ENCODE measurements at regions not wholly inside any gene's neighbourhood (a gene's known extent, or its start where the extent isn't known, plus 50 kb on each side); places are given as distances from the start of the nearest gene placed in this dataset.

- H3K4me1 ChIP-seq: no peaks in the 10 kb centered on the region
- no peak overlapping the region for H3K4me3 ChIP-seq
- peaks cover 0 to 12% (median 10%) of the 10 kb centered on the region in 8 donors for H3K9me3 ChIP-seq
- H3K36me3 ChIP-seq: no peaks in the 10 kb centered on the region
- intact Hi-C loops (cut with DNase I; ENCODE audit: low total_unique reads): no loop called here
- WGBS, 5 donors: 78 to 95% (median 88%) methylated on average over 4 of the region's 4 CpGs
- H3K27ac ChIP-seq: no peak overlapping the region
- no peak for TF ChIP-seq POLR2A (IDR thresholded peaks at IDR 0.05)
- no peak for TF ChIP-seq POLR2AphosphoS5 (IDR thresholded peaks at IDR 0.05)
- no peak for TF ChIP-seq CTCF (IDR thresholded peaks at IDR 0.05 in 8 of 11, conservative IDR thresholded peaks at IDR 0.05 in 3 of 11)
- DNase-seq: no peak
- peaks cover 0 to 9% (median 0%) of the 10 kb centered on the region in 7 donors for H3K27me3 ChIP-seq (replicated peaks in 1 of 7)
These were observed 98.3 kb upstream of the SLC6A11 start for GRCh38 chr3:10717756-10718155.

- TF ChIP-seq CTCF (IDR thresholded peaks at IDR 0.05 in 8 of 11, conservative IDR thresholded peaks at IDR 0.05 in 3 of 11) (no peak), POLR2AphosphoS5 (IDR thresholded peaks at IDR 0.05) (no peak), POLR2A (IDR thresholded peaks at IDR 0.05) (no peak)
- intact Hi-C loops (cut with DNase I; ENCODE audit: low total_unique reads): no loop called here
- H3K4me3 ChIP-seq: no peak overlapping the region
- H3K27ac ChIP-seq: no peak overlapping the region
- no peak for DNase-seq
- H3K4me1 ChIP-seq: no peaks in the 10 kb centered on the region
- H3K36me3 ChIP-seq: no peaks in the 10 kb centered on the region
- H3K9me3 ChIP-seq: no peaks in the 10 kb centered on the region
- 72 to 88% (median 77%) methylated on average over 5 of the region's 5 CpGs for WGBS, 5 donors
- peaks cover 0 to 19% (median 0%) of the 10 kb centered on the region in 7 donors for H3K27me3 ChIP-seq (replicated peaks in 1 of 7)
These were observed 94.9 kb upstream of the SLC6A11 start for GRCh38 chr3:10721101-10721500.

- 62 to 75% (median 65%) methylated on average over 6 of the region's 6 CpGs for WGBS, 5 donors
- no peak overlapping the region for H3K27ac ChIP-seq
These were observed 93.1 kb upstream of the SLC6A11 start for GRCh38 chr3:10722911-10723310.

GRCh38 chr3:10723991-10724390, 92.0 kb upstream of the SLC6A11 start:
- WGBS, 5 donors: 80 to 89% (median 86%) methylated on average over 5 to 6 of the region's 6 CpGs
- Histone ChIP-seq H3K4me3 (no peak overlapping the region), H3K36me3 (no peaks in the 10 kb centered on the region), H3K9me3 (no peaks in the 10 kb centered on the region), H3K4me1 (no peaks in the 10 kb centered on the region), H3K27ac (no peak overlapping the region), H3K27me3 (replicated peaks in 1 of 7) (peaks cover 0 to 41% (median 0%) of the 10 kb centered on the region in 7 donors)
- no peak for DNase-seq
- intact Hi-C loops (cut with DNase I; ENCODE audit: low total_unique reads): no loop called here
- no peak for TF ChIP-seq POLR2A (IDR thresholded peaks at IDR 0.05)
- TF ChIP-seq POLR2AphosphoS5 (IDR thresholded peaks at IDR 0.05): no peak
- no peak for TF ChIP-seq CTCF (IDR thresholded peaks at IDR 0.05 in 8 of 11, conservative IDR thresholded peaks at IDR 0.05 in 3 of 11)

More at GRCh38 chr3:10722911-10723310, 93.1 kb upstream of the SLC6A11 start:
- no peak overlapping the region for H3K4me3 ChIP-seq
- H3K36me3 ChIP-seq: no peaks in the 10 kb centered on the region
- H3K27me3 ChIP-seq (replicated peaks in 1 of 7): peaks cover 0 to 36% (median 0%) of the 10 kb centered on the region in 7 donors
- H3K9me3 ChIP-seq: no peaks in the 10 kb centered on the region
- TF ChIP-seq CTCF (IDR thresholded peaks at IDR 0.05 in 8 of 11, conservative IDR thresholded peaks at IDR 0.05 in 3 of 11) (no peak), POLR2A (IDR thresholded peaks at IDR 0.05) (no peak), POLR2AphosphoS5 (IDR thresholded peaks at IDR 0.05) (no peak)
- no peaks in the 10 kb centered on the region for H3K4me1 ChIP-seq
- intact Hi-C loops (cut with DNase I; ENCODE audit: low total_unique reads): no loop called here
- no peak for DNase-seq
